AG04450 (cell line): ENCODE measurements at regions not wholly inside any gene's neighbourhood (a gene's known extent, or its start where the extent isn't known, plus 50 kb on each side); places are given as distances from the start of the nearest gene placed in this dataset.

Source experiments
- CTCF ChIA-PET: fragments of 300-600, 350-600 bp; formaldehyde crosslinking; extraction: SDS; loops from one replicate; lab custom pipeline; 2022; ENCODE audit warnings: antibody characterized with exemption, inconsistent platforms; lab: Charles Lee
- POLR2A ChIA-PET: fragments of 350-600 bp; formaldehyde crosslinking; extraction: SDS; loops from one replicate; lab custom pipeline; 2021; ENCODE audit warnings: antibody characterized with exemption, inconsistent platforms; lab: Yijun Ruan, JAX
- DNase-seq: peaks from one replicate; pipeline ENCODE4 v3.0.0-alpha.2; 2011; ENCODE audit warnings: low read depth, low spot score
- H3K27ac ChIP-seq: one replicate; pipeline ENCODE4 v1.5.1; 2012; ENCODE audit warnings: low read depth, low read length, control low read depth
- H3K27me3 ChIP-seq: one replicate; pipeline ENCODE4 v1.6.0; 2012; ENCODE audit warnings: low read length; ENCODE audit not compliant: control insufficient read depth, insufficient read depth
- H3K4me3 ChIP-seq: 2 replicates; pipeline ENCODE4 v1.5.1; 2011; ENCODE audit warnings: mild to moderate bottlenecking, low read depth, low read length, control low read depth
- H3K9me3 ChIP-seq: 2 replicates; pipeline ENCODE4 v1.5.1; 2012; ENCODE audit warnings: low read length; ENCODE audit not compliant: control insufficient read depth, insufficient read depth
- CTCF ChIP-seq: IDR thresholded peaks from 2 replicates; pipeline ENCODE4 v1.5.1; 2011; ENCODE audit warnings: low read depth, low read length, control low read depth, inconsistent platforms

GRCh38 chr10:75294031-75294437, 58.3 kb upstream of the COMTD1 start:
- Histone ChIP-seq H3K9me3 (peaks cover 8% of the 10 kb centered on the region; the same call in 1 of the 2 replicates), H3K27me3 (peaks cover 27% of the 10 kb centered on the region), H3K4me3 (no peak overlapping the region), H3K27ac (no peak overlapping the region)
- ChIA-PET CTCF (interaction anchor here (0.6 kb wide), 1 partner anchor 58 kb away, joined by 3 read pairs; no protein-coding TSS in a partner anchor), POLR2A (interaction anchor here (0.5 kb wide), 1 partner anchor 10 kb away, joined by 9 read pairs; no protein-coding TSS in a partner anchor)
- TF ChIP-seq CTCF, result no peak
- DNase-seq, result no peak

- Histone ChIP-seq H3K9me3 (peaks cover 8% of the 10 kb centered on the region; the same call in 1 of the 2 replicates), H3K4me3 (no peak overlapping the region), H3K27me3 (peaks cover 31% of the 10 kb centered on the region), H3K27ac (no peak overlapping the region)
- TF ChIP-seq CTCF, result no peak
- POLR2A ChIA-PET, result interaction anchor here (0.5 to 0.7 kb wide), 3 partner anchors 10 to 884 kb away, joined by 3 to 9 read pairs (median 3); no protein-coding TSS in a partner anchor
- no peak for DNase-seq
- CTCF ChIA-PET, result no interaction called here
These were observed 57.7 kb upstream of the COMTD1 start for GRCh38 chr10:75293446-75293820.

GRCh38 chr10:75292794-75293445, 57.2 kb upstream of the COMTD1 start:
- DNase-seq, result no peak
- CTCF ChIA-PET, result no interaction called here
- Histone ChIP-seq H3K27ac (no peak overlapping the region), H3K27me3 (peaks cover 35% of the 10 kb centered on the region), H3K9me3 (peaks cover 11% of the 10 kb centered on the region), H3K4me3 (no peak overlapping the region)
- POLR2A ChIA-PET, result interaction anchor here (0.6 to 0.7 kb wide), 2 partner anchors 17 to 884 kb away, joined by 3 read pairs; no protein-coding TSS in a partner anchor
- no peak for TF ChIP-seq CTCF

GRCh38 chr10:75291805-75292204, 56.0 kb upstream of the COMTD1 start:
- DNase-seq, result no peak
- CTCF ChIA-PET, result no interaction called here
- no peak for TF ChIP-seq CTCF
- Histone ChIP-seq H3K9me3 (peaks cover 19% of the 10 kb centered on the region), H3K4me3 (no peak overlapping the region), H3K27ac (no peak overlapping the region), H3K27me3 (peaks cover 44% of the 10 kb centered on the region)
- POLR2A ChIA-PET, result no interaction called here

- no peak for DNase-seq
- POLR2A ChIA-PET, result no interaction called here
These were observed 52.5 kb upstream of the COMTD1 start for GRCh38 chr10:75288140-75288711.

More at GRCh38 chr10:75288140-75288711, 52.5 kb upstream of the COMTD1 start:
- Histone ChIP-seq H3K4me3 (no peak overlapping the region), H3K27ac (no peak overlapping the region), H3K9me3 (peaks cover 19% of the 10 kb centered on the region), H3K27me3 (peaks cover 50% of the 10 kb centered on the region)
- no peak for TF ChIP-seq CTCF
- CTCF ChIA-PET, result no interaction called here
